ENCODE measurements at regions not wholly inside any gene's neighbourhood (a gene's known extent, or its start where the extent isn't known, plus 50 kb on each side); places are given as distances from the start of the nearest gene placed in this dataset.

DNA sequence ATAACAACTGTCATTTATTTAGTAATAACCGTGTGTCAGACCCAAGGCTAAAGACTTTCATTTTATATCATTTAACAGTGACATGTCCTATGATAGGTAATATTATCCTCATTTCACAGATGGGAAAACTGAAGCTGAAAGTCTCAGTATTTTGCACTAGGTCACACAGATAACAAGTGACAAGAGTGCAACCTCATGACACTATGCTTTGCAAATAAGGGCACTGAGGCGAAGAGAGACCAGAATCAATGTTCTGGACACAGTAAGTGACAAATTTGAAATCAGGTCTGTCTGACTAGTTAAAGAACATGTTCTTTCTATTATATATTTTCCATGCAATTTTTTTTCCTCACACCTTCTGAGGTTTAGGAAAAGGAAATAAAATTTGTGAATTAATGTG, 585.7 kb downstream of the LRRC70 start:
- TF ChIP-seq CTCF (IDR thresholded peaks at IDR 0.05; ENCODE audit: low read depth, low read length), result no peak
- TF ChIP-seq, protein P1, sequence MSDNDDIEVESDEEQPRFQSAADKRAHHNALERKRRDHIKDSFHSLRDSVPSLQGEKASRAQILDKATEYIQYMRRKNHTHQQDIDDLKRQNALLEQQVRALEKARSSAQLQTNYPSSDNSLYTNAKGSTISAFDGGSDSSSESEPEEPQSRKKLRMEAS (IDR thresholded peaks at IDR 0.05; ENCODE audit: low read depth, low read length), result no peak
